ENCODE measurements at regions not wholly inside any gene's neighbourhood (a gene's known extent, or its start where the extent isn't known, plus 50 kb on each side); places are given as distances from the start of the nearest gene placed in this dataset.

DNA sequence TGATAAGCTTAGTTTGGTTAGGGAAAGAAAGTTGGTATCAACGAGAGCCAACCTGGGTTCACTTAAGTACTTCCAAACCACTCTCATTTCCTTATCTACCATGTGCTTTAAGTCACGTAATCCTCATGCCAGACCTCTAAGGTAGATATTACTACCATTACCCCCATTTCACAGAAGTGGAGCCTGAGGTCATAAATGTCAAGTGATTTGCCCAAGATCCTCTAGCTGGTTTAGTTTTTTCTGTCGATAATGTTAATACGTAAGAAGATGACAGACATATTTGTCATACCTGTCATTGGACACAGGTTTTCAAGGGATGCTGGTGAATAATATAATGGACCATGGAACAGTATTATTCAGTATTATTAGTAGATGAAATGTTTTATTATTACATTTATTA, 197.4 kb upstream of the MKLN1 start:
- TF ChIP-seq, protein P1, sequence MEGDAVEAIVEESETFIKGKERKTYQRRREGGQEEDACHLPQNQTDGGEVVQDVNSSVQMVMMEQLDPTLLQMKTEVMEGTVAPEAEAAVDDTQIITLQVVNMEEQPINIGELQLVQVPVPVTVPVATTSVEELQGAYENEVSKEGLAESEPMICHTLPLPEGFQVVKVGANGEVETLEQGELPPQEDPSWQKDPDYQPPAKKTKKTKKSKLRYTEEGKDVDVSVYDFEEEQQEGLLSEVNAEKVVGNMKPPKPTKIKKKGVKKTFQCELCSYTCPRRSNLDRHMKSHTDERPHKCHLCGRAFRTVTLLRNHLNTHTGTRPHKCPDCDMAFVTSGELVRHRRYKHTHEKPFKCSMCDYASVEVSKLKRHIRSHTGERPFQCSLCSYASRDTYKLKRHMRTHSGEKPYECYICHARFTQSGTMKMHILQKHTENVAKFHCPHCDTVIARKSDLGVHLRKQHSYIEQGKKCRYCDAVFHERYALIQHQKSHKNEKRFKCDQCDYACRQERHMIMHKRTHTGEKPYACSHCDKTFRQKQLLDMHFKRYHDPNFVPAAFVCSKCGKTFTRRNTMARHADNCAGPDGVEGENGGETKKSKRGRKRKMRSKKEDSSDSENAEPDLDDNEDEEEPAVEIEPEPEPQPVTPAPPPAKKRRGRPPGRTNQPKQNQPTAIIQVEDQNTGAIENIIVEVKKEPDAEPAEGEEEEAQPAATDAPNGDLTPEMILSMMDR (tag by site-specific recombination; IDR thresholded peaks at IDR 0.05), result no peak
- TF ChIP-seq, protein P2, sequence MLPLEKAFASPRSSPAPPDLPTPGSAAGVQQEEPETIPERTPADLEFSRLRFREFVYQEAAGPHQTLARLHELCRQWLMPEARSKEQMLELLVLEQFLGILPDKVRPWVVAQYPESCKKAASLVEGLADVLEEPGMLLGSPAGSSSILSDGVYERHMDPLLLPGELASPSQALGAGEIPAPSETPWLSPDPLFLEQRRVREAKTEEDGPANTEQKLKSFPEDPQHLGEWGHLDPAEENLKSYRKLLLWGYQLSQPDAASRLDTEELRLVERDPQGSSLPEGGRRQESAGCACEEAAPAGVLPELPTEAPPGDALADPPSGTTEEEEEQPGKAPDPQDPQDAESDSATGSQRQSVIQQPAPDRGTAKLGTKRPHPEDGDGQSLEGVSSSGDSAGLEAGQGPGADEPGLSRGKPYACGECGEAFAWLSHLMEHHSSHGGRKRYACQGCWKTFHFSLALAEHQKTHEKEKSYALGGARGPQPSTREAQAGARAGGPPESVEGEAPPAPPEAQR (tag by site-specific recombination; IDR thresholded peaks at IDR 0.05), result no peak
- TF ChIP-seq ZNF658 (tag by site-specific recombination; IDR thresholded peaks at IDR 0.05) (no peak), ZNF660 (tag by site-specific recombination; IDR thresholded peaks at IDR 0.05) (no peak), ZIC2 (tag by site-specific recombination; IDR thresholded peaks at IDR 0.05) (no peak), YY1 (tag by site-specific recombination; IDR thresholded peaks at IDR 0.05) (no peak), ZNF792 (tag by site-specific recombination; IDR thresholded peaks at IDR 0.05) (no peak), ZNF16 (tag by site-specific recombination; IDR thresholded peaks at IDR 0.05; ENCODE audit: low read depth) (no peak), ZBTB1 (tag by site-specific recombination; IDR thresholded peaks at IDR 0.05) (no peak), ZNF114 (tag by site-specific recombination; IDR thresholded peaks at IDR 0.05) (no peak)
- TF ChIP-seq, protein P3, sequence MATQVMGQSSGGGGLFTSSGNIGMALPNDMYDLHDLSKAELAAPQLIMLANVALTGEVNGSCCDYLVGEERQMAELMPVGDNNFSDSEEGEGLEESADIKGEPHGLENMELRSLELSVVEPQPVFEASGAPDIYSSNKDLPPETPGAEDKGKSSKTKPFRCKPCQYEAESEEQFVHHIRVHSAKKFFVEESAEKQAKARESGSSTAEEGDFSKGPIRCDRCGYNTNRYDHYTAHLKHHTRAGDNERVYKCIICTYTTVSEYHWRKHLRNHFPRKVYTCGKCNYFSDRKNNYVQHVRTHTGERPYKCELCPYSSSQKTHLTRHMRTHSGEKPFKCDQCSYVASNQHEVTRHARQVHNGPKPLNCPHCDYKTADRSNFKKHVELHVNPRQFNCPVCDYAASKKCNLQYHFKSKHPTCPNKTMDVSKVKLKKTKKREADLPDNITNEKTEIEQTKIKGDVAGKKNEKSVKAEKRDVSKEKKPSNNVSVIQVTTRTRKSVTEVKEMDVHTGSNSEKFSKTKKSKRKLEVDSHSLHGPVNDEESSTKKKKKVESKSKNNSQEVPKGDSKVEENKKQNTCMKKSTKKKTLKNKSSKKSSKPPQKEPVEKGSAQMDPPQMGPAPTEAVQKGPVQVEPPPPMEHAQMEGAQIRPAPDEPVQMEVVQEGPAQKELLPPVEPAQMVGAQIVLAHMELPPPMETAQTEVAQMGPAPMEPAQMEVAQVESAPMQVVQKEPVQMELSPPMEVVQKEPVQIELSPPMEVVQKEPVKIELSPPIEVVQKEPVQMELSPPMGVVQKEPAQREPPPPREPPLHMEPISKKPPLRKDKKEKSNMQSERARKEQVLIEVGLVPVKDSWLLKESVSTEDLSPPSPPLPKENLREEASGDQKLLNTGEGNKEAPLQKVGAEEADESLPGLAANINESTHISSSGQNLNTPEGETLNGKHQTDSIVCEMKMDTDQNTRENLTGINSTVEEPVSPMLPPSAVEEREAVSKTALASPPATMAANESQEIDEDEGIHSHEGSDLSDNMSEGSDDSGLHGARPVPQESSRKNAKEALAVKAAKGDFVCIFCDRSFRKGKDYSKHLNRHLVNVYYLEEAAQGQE (tag by site-specific recombination; IDR thresholded peaks at IDR 0.05), result no peak

Measured in HEK293 (cell line).